NCI-H446 treated with DMSO at 0.1 percent for 48 hours (cell line): ENCODE measurements at regions not wholly inside any gene's neighbourhood (a gene's known extent, or its start where the extent isn't known, plus 50 kb on each side); places are given as distances from the start of the nearest gene placed in this dataset.
A peak's percentile ranks its signal among the peaks of the same experiment; 100 is the strongest.
"Not testable (repeated sequence)": the region's sequence is repeated elsewhere in the genome, so short reads cannot be mapped to it uniquely, and the experiment has no call there.

Source experiments
- DNase-seq: peaks from one replicate; lab custom pipeline; 2025; lab: John Stamatoyannopoulos, UW

DNA sequence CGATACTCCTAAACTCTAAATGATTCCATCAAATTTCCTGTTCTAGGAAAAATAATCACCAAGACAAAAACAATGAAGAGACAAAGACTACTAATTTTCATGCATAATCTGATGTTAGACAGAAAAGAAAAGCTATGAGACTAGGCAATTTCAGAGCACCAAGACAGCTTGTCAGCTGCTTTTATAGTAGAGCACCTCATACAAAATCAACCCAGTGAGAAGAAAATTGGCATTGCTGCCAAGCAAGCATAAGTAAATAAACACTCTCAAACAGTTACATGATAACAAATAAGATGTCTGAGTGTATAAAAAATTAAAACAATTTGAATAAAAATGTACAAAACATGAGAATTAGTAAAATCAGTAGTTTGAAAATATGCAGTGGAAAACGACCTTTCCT is 1544.6 kb downstream of the C4orf33 start:
- DNase-seq, result no peak

DNA sequence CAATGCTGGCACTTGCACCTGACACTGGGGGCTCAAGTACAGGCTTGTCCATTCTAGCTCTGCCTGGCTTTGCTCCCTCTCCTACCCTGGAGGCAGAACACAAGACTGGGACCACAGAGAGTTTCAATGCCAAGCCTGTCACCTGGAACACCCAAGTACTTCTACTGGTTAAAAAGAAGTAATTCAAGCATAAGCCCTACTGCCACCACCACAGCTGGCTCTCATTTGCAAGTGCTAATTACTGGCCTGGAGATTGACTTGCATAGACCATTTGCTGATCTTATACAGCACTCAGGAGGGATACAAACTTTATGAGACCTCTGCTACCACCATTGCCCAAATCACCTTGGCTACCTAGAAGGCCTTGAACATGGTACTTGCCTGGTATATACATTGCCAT is 1550.9 kb downstream of the C4orf33 start:
- no peak for DNase-seq

DNA sequence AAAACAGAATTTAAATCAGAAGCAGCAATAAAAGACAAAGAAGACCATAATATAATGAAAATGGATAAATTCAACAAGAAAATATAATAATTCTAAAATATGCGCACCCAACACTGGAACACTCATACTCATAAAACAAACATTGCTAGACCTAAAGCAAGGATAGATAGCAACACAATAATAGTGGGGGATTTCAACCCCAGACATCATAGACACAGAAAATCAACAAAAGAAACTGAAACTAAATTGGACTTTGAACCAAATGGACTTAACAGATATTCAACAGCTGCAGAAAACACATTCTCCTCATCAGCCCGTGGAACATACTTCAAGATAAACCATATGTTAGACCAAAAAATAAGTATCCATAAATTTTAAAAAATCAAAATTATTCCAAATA is 1552.6 kb downstream of the C4orf33 start:
- no peak for DNase-seq

DNA sequence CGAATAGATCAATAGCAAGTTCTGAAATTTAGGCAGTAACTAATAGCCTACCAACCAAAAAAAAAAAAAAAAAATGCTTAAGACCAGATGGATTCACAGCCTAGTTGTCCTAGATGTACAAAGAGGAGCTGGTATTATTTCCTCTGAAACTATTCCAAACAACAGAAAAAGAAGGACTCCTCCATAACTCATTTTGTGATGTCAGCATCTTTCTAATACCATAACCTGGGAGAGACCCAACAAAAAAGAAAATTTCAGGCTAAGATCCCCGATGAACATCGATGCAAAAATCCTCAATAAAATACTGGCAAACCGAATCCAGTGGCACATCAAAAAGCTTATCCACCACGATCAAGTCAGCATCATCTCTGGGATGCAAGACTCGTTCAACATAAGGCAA is 1557.9 kb downstream of the C4orf33 start:
- no peak for DNase-seq

DNA sequence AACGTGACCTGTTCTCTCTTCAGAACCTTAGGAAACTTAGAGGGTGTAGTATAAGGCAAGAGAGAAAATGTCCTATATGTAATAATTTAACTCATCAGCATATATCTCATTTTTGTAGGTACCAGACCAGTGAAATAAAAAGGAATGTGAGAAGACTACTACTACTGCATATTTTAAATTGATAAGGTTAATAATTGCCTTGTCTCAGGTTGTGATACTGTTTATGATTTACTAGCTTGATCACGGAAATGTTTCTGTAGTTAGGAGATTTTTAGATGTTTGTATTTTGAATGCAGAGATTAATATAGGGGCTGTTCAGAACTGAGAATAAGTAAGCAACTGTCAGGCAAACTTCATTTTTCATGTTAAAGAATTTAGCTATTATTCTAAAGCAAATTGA is 1563.4 kb downstream of the C4orf33 start:
- DNase-seq, result no peak

DNA sequence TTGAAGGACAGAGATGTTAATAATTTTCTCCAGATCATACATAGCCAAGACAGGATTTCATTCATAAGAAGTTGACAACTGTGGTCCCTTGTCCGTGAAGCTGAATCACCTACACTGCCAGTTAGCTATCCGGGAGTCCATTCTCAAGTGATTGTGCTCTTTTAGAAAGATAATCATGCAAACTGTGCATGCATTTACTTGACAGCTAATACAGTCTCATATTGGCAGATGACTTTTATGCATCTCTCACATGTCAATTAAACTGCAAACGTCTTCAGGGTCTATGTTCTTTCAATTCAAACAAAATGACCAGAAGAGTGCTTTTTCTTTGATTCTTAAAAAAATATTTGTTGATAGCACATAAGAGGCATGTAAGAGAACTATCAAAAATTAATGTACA is 1572.9 kb downstream of the C4orf33 start:
- DNase-seq, result no peak

DNA sequence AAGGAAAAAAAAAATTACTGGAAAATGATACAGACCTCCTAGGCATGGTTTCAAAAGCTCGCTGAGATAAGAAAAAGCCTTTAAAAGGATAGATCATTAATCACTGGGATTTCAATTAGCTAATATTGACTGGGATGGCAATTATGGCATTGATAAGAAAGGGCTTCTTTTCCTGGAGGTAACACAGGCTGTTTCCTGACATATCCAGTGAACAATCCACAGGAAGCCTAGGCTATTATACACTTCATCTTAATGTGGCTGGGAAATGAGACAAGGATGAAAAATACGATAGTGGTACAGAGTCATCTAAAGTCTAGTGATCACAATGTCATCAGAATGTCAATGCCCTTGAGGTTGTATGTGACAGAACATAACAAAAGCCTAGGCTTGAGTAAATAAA is 1579.3 kb downstream of the C4orf33 start:
- no peak for DNase-seq

DNA sequence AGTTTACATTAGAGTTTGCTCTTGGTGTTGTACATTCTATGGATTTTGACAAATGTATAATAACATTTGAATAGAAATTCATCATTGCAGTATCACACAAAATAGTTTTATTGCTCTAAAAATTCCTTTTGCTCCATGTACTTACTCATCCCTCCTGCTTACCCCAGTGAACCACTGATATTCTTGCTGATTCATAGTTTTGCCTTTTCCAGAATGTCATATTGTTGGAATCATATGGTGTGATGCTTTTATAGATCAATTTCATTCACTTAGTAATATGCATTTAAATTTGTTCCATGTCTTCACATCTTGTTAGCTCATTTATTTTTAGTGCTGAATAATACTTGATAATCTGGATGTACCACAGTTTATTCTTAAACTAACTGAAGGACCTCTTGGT is 1593.2 kb downstream of the C4orf33 start:
- no peak for DNase-seq

DNA sequence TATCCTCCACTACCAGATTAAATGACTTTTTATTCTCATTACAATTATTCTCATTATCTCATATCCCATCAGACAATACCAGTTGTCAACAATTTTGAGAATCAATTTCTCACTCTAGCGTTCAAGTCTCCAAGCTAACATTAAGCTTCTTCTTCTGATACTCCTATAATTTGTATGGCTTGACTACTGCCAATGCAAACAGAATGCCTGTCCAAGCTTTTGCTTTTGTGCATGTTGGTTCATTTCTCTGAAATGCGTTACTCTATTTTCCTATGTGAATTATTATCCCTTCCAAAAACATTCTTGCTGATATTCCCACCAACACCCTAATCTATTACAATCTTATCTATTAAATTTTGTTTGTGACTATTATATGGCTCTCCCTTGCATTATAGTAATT is 1602.3 kb downstream of the C4orf33 start:
- DNase-seq, result no peak

DNA sequence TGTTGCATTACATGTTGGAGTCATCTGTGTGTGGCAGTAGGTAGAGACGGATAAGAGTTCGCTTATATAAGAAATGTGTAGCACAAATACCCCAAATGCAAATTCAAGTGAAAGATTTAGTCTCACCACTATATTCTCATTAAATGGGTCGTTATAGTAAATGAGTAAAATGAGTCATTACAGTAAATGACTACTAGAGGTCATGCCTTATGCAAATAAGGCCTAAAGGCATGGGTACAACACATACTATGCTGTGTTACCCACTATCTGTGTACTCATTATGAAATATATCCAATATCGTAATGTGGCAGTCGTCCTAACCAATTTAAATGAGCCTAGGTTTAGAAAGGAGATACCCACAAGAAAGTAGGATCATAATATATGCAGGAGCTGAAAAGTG is 1603.1 kb downstream of the C4orf33 start:
- DNase-seq, result no peak

DNA sequence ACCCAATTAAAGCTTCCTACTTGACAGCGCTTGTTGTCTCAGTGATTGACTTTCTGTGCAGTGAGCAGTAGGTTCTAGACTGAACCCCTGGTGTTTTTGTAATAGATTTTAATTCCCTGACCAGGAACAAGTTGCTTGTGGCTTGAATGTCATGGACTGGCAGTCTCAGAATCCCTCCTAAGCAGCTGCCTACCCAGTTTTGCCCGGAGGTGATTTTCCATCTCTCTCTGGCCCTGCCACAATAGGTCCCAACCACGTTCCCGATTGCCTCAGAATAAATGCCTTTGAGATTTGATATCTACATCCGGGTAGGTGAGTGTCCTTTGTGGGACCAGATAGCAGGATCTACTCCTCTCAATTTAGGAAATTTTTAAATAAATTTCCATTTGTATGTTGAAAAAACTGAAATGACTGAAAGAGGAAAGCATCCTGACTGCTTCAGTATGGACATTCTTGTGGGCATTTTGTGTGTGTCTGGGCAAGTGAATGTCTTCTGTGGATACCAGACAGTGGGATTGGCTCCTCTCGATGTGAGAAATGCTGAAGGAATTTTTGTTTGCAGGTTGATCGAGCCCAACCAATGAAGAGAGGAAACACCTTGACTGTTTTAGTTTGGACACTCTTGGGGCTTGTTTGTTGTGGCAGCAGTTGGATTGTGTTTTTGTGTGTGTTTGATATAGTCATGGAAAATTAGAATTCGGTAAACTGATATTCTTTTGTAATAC is 1607.4 kb downstream of the C4orf33 start:
- DNase-seq, result no peak

DNA sequence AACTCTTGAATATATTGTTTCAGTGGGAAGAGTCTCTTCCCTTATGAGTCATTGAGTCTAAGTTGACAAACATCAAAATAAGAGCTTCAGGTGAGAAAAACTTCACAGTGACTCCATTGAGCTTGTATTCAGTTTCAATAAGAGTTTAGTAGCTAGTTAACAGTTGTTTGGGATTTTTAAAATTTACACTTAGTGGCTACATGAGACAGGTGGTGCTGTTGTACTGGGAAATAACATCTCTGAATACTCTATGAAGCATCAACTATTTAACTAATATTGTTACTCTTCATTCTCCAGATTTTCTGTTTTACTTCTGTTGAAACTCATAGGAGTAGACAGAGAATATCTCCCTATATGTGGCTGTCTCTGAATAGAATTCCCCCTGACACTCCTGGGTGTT is 1609.1 kb downstream of the C4orf33 start:
- DNase-seq, result no peak

DNA sequence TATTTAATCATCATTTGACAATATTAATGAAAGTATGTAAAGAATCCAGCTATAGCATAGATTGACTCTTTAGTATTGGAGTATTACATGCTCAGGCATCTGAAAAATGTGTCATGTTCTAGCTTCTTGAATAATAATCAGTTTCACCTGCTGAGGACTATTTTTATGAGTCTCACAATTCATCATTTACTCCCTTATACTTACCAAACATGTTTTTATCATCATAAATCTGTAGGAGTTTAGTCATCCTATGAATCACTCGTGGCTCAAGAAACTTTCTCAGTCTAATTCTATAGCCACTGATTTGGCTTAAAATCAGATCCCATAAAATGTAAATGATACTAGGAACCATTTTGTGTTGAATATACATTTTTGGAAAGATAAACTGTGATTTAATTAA is 1616.1 kb downstream of the C4orf33 start:
- no peak for DNase-seq

DNA sequence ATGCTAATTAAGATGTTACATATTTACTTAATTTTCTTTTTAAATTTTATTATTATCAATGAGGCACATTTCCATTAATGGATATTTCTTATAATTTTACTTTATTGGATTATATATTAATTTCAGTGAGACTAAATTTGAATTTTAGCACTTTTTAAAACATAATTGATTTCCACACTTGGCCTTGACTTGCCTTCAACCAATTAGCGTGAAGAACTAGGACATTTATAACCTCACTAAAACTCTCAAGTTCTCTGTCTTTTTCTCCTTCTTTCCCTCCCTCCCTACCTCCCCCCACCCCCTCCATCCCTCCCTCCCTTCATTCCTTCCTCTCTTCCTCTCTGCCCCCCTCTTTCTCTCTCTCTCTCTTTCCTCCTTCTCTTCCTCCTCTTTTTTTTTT is 1618.1 kb downstream of the C4orf33 start:
- no peak for DNase-seq

DNA sequence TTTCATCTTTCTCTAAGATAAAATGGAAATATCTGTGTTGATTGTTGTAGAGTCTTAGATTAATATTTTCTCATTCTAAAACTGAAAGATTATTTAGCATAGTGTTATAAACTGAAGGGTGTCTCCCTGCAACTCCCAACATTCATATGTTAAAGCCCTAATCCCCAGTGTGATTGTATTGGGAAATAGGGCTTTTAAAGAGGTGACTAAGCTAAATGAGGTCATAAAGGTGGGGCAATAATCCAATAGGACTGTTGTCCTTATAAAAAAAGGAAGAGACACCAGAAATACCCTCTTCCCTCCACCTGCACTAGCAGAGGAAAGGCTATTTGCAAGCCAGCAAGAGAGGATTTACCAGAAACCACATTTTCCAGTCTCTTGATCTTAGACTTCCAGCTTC is 1626.4 kb downstream of the C4orf33 start:
- DNase-seq, result no peak

DNA sequence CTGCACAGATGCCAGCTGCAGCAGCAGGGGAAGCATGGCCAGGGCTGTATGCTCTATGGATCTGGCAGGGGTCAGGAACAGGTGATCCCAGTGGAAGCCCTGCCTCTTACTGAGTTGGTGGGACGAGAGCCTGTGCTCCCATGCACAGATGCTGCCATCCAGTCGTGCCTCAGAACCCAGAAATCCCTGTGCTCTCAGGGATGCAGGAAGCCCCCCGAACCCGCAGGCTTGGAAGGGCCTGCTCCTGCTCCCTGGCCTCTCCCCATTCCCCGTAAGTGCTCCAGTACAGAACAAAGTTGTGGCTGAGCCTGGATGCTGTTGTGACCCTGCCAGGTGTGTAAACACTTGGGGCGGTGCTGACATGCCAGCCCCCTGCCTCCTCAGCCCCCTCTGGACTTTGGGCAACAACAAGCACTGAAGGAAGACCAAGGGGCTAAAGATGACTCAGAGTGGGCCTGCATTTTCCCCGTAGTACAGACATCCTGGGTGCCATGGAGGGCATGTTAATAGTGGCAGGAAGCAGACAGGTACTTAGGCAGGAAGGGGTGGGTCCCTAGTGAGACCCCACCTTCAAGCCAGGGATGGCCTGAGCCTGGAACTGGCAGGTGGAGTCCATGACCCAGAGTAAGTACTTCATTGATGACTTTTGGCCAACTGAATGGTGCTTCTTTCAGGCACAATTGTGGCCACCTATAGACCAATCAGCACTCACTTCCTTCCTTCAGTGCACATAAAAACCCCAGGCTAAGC is 1640.7 kb downstream of the C4orf33 start:
- no peak for DNase-seq

DNA sequence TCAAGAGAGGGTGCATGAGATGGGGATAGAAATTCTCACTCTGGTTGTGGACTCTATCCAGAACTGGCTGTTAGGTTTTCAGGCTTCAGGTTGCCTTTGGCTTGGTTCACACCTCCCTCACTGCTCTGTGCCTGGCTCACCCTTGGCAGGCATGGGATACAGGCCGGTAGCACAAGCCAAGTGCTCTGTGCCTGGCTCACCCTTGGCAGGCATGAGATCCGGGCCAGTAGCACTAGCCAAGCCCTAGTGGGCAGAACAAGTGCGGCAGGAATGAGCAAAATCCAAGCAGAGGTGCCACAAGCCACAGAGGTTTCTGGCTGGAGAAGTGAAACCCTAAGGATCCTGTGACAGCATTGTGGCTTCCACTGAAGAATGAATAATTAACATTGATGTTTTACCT is 1642.3 kb downstream of the C4orf33 start:
- DNase-seq, result no peak

DNA sequence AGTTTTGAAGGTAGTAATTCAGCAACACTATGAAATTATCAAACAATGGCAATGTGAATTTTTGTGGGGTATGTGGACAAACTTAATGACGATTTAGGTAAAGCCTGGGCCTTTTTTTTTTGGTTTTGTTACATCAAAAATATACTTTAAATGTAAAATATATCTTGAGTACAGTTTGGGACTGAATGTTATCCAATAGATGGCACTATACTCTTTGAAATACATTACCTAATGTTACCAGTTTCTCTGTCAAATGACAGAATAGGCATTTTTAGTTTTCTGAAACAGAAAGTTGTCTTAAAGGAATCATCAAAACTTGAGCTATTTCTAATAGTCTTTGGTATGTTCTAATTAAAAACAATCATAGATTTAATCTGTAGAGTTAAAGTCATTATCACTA is 1651.9 kb downstream of the C4orf33 start:
- peak; percentile 13 for DNase-seq

DNA sequence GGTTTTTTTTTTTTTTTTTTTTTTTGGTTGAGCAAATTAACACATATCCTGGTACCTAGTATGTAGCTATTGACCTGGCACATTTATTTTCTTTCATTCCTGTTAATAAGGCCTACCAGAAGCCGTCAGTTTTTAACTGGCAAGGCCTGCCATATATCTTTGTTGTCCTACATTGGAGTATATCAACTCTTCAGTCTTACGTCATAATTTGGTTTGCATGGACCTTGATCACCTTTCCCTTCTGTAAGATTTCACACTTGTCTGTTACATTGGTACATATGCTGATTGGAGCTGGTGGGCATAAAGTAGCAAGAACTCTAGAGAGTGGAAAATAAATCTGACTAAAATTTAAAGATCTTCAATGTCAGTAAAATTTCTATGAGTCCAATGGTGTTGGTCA is 1658.0 kb downstream of the C4orf33 start:
- no peak for DNase-seq

DNA sequence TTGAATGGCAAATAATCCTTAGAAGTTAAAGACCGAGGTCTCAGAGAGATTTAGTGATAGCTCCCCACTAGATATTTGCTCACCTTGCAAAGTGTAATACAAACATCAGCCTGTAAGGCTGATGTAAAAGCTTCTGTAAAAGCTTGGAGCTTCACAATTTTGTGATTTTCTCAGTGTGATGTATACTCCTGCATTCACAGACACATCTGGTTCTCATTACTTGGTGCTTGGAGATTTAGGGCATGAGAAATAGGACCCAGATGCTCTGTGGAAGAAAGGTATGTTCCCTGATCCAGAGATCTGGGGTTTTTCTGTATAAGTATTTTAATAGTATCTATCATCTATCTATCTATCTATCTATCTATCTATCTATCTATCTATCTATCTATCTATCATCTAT is 1664.3 kb downstream of the C4orf33 start:
- DNase-seq, result no peak

DNA sequence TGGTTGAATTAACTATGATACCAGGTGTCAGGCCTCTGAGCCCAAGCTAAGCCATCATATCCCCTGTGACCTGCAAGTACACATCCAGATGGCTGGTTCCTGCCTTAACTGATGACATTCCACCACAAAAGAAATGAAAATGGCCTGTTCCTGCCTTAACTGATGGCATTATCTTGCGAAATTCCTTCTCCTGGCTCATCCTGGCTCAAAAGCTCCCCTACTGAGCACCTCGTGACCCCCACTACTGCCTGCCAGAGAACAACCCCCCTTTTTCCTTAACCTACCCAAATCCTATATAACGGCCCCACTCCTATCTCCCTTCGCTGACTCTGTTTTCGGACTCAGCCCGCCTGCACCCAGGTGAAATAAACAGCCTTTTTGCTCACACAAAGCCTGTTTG is 1671.4 kb downstream of the C4orf33 start:
- DNase-seq, result not testable (repeated sequence)

DNA sequence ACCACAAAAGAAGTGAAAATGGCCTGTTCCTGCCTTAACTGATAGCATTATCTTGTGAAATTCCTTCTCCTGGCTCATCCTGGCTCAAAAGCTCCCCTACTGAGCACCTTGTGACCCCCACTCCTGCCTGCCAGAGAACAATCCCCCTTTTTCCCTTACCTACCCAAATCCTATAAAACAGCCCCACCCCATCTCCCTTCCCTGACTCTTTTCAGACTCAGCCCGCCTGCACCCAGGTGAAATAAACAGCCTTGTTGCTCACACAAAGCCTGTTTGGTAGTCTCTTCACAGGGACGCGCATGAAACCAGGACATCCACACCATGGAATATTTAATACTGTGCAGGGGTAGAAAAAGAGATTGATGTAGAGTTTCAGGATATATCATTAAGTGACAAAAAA is 1677.0 kb downstream of the C4orf33 start:
- DNase-seq, result not testable (repeated sequence)

DNA sequence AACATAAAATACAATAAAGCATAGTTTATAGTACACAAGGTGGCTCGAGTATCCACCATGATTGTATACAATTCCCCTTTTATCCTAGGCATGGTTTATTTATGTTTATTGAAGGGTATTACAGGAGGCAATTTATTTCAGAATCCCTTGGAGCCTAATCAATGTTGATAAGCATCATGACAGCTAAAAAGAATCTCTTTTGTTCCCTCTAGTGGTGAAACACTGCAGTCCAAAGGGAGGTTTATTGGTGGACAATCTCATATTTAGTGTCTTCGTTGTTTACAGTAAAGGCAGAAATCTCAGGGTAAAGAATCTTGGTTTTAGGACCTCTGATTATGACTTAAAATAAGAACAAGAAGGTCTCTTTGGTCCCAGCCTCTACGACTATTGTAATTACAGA is 1712.5 kb downstream of the C4orf33 start:
- DNase-seq, result no peak
